Activated CD4-positive, alpha-beta T cell treated with anti-CD3 and anti-CD28 coated beads, Interleukin-2, amount 10 ng/mL, durations not matched to agents 7 days and 5 days (primary cell): ENCODE measurements at regions not wholly inside any gene's neighbourhood (a gene's known extent, or its start where the extent isn't known, plus 50 kb on each side); places are given as distances from the start of the nearest gene placed in this dataset.

ENCODE experiments used
- CTCF ChIA-PET: fragments of 350-600 bp; sonication (Branson Sonifier 250); formaldehyde crosslinking; loops from one replicate; lab custom pipeline; 2021; ENCODE audit warnings: antibody characterized with exemption; lab: Charles Lee
- POLR2A ChIA-PET: fragments of 350-600 bp; sonication (Branson Sonifier 250); formaldehyde crosslinking; loops from one replicate; lab custom pipeline; 2021; ENCODE audit warnings: antibody characterized with exemption; lab: Charles Lee
- DNase-seq: peaks from one replicate; pipeline ENCODE4 v3.0.0-alpha.2; 2020
- H3K27ac Mint-ChIP-seq: one replicate; pipeline ENCODE4 v1.8.0; 2021; ENCODE audit warnings: mild to moderate bottlenecking, moderate library complexity, mixed read lengths
- H3K27me3 Mint-ChIP-seq: one replicate; pipeline ENCODE4 v1.8.0; 2021; ENCODE audit warnings: mixed read lengths
- H3K36me3 Mint-ChIP-seq: one replicate; pipeline ENCODE4 v1.8.0; 2021; ENCODE audit warnings: low read depth, mixed read lengths
- H3K4me1 Mint-ChIP-seq: one replicate; pipeline ENCODE4 v1.8.0; 2021; ENCODE audit warnings: mixed read lengths
- H3K4me3 Mint-ChIP-seq: one replicate; pipeline ENCODE4 v1.8.0; 2021; ENCODE audit warnings: mild to moderate bottlenecking, moderate library complexity, mixed read lengths
- H3K9me3 Mint-ChIP-seq: one replicate; pipeline ENCODE4 v1.8.0; 2021; ENCODE audit warnings: mixed read lengths

GRCh38 chr12:127245009-127245408, 1022.0 kb upstream of the TMEM132C start:
- ChIA-PET POLR2A (no interaction called here), CTCF (interaction anchor here (0.9 kb wide), 1 partner anchor 35 kb away, joined by 3 read pairs; no protein-coding TSS in a partner anchor)
- no peak overlapping the region for H3K27ac Mint-ChIP-seq
- H3K4me3 Mint-ChIP-seq, result no peak overlapping the region
- no peaks in the 10 kb centered on the region for H3K4me1 Mint-ChIP-seq
- no peak for DNase-seq
- no peaks in the 10 kb centered on the region for H3K36me3 Mint-ChIP-seq
- no peaks in the 10 kb centered on the region for H3K27me3 Mint-ChIP-seq
- H3K9me3 Mint-ChIP-seq, result no peaks in the 10 kb centered on the region

DNA sequence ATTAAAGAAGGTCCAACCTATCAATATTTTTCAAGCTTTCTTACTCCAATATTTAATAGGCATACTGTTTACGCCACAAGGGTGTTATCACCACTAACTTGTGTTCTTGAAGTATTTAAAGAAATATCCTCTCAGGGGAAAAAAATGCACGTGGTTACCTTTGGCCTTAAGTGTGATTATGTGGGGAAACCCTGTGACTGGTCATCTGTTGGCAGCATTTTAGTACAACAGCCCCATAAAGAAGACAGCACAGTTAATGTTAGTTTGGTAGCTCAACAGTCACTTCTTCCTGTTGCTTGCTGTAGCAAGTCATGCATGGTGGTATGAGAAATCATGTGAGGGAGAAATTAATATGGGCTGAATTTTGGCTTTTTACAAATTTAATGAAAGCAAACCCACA, 1021.5 kb upstream of the TMEM132C start:
- H3K27ac Mint-ChIP-seq, result no peak overlapping the region
- H3K36me3 Mint-ChIP-seq, result no peaks in the 10 kb centered on the region
- no peak overlapping the region for H3K4me3 Mint-ChIP-seq
- ChIA-PET POLR2A (no interaction called here), CTCF (no interaction called here)
- H3K9me3 Mint-ChIP-seq, result no peaks in the 10 kb centered on the region
- no peaks in the 10 kb centered on the region for H3K4me1 Mint-ChIP-seq
- no peak for DNase-seq
- no peaks in the 10 kb centered on the region for H3K27me3 Mint-ChIP-seq

DNA sequence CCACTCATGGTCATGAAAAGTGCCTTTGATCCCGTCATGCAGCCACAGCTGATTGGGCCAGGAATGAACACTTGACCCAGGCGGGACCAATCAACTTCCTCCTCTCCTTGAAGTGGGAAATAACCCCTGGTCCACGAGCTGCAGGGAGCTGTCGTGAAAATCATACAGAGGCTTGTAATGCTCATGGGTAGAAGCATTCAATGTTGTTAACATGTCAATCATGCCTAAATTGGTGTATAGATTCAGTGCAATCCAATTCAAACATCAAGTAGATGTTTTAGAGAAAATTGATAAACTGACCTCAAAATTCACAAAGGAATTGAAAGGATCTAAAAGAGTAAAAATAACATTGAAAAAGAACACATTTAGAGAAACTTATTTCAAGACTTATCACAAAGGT, 1019.0 kb upstream of the TMEM132C start:
- CTCF ChIA-PET, result no interaction called here
- no peaks in the 10 kb centered on the region for H3K4me1 Mint-ChIP-seq
- POLR2A ChIA-PET, result no interaction called here
- H3K9me3 Mint-ChIP-seq, result no peaks in the 10 kb centered on the region
- H3K27me3 Mint-ChIP-seq, result no peaks in the 10 kb centered on the region
- H3K4me3 Mint-ChIP-seq, result no peak overlapping the region
- DNase-seq, result no peak
- no peaks in the 10 kb centered on the region for H3K36me3 Mint-ChIP-seq
- no peak overlapping the region for H3K27ac Mint-ChIP-seq

- Mint-ChIP-seq H3K27ac (no peak overlapping the region), H3K27me3 (no peaks in the 10 kb centered on the region), H3K9me3 (no peaks in the 10 kb centered on the region), H3K4me3 (no peak overlapping the region), H3K4me1 (no peaks in the 10 kb centered on the region), H3K36me3 (no peaks in the 10 kb centered on the region)
- ChIA-PET POLR2A (no interaction called here), CTCF (no interaction called here)
- no peak for DNase-seq
These were observed 1017.5 kb upstream of the TMEM132C start for GRCh38 chr12:127249428-127249827.

- Mint-ChIP-seq H3K4me1 (no peaks in the 10 kb centered on the region), H3K9me3 (no peaks in the 10 kb centered on the region), H3K27me3 (no peaks in the 10 kb centered on the region), H3K36me3 (no peaks in the 10 kb centered on the region), H3K27ac (no peak overlapping the region), H3K4me3 (no peak overlapping the region)
- no peak for DNase-seq
- POLR2A ChIA-PET, result interaction anchor here (0.6 kb wide), 1 partner anchor 227 kb away, joined by 3 read pairs; no protein-coding TSS in a partner anchor
- CTCF ChIA-PET, result no interaction called here
These were observed 1013.1 kb upstream of the TMEM132C start for GRCh38 chr12:127253797-127254327.

- Mint-ChIP-seq H3K4me1 (no peaks in the 10 kb centered on the region), H3K4me3 (no peak overlapping the region), H3K27me3 (no peaks in the 10 kb centered on the region), H3K27ac (no peak overlapping the region), H3K36me3 (no peaks in the 10 kb centered on the region), H3K9me3 (no peaks in the 10 kb centered on the region)
- no peak for DNase-seq
- ChIA-PET POLR2A (no interaction called here), CTCF (no interaction called here)
These were observed 1012.5 kb upstream of the TMEM132C start for GRCh38 chr12:127254420-127254955.

DNA sequence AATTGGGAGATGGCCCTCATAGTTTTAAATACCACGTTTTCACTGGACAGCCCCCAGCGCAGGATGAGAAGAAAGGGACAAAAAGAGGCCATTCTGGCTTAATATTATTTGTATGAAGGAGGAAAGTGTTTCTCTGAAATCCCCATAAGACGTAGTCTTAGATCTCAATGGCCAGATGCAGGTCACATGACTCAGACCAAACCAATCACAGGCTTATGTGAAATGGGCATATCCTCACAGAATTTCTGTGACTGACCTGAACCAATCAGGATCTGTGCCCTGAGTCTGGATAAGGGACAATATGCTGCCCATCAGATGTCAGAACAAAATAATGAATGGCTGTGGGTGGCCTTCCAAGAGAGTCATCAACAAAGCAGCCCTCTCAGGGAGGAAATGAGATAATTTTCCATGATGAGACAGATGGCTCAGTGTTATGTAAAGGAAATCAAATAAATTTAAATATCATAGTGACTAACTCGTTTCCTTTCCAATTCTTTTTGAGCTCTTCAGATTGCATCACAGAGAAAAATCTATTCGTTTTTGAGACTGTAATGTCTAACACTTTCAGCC, 1009.5 kb upstream of the TMEM132C start:
- H3K27ac Mint-ChIP-seq, result no peak overlapping the region
- H3K27me3 Mint-ChIP-seq, result no peaks in the 10 kb centered on the region
- CTCF ChIA-PET, result no interaction called here
- POLR2A ChIA-PET, result no interaction called here
- H3K4me1 Mint-ChIP-seq, result no peaks in the 10 kb centered on the region
- no peak for DNase-seq
- H3K9me3 Mint-ChIP-seq, result no peaks in the 10 kb centered on the region
- no peaks in the 10 kb centered on the region for H3K36me3 Mint-ChIP-seq
- H3K4me3 Mint-ChIP-seq, result no peak overlapping the region

GRCh38 chr12:127260531-127260930, 1006.4 kb upstream of the TMEM132C start:
- Mint-ChIP-seq H3K27ac (no peak overlapping the region), H3K4me1 (no peaks in the 10 kb centered on the region), H3K27me3 (no peaks in the 10 kb centered on the region), H3K4me3 (no peak overlapping the region), H3K36me3 (no peaks in the 10 kb centered on the region), H3K9me3 (no peaks in the 10 kb centered on the region)
- ChIA-PET POLR2A (no interaction called here), CTCF (no interaction called here)
- no peak for DNase-seq

DNA sequence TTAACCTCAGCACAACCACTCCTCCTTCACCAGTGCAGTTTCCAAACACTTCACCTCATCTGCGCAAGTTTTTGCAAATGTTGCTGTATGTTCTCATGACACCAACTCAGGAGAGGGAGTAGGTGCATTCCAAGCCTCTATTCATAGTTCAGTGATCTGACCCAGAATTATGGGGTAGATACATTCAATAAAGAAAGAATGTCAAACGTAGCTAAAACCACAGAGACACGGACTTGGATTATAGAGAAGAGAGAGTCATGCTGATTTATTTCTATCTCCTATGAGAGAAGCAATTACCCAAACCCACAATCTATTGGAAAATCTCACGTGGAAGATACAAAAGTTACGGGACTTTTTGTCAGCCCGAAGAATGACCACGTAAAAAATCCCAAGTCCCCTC, 1006.0 kb upstream of the TMEM132C start:
- no peaks in the 10 kb centered on the region for H3K36me3 Mint-ChIP-seq
- CTCF ChIA-PET, result no interaction called here

DNA sequence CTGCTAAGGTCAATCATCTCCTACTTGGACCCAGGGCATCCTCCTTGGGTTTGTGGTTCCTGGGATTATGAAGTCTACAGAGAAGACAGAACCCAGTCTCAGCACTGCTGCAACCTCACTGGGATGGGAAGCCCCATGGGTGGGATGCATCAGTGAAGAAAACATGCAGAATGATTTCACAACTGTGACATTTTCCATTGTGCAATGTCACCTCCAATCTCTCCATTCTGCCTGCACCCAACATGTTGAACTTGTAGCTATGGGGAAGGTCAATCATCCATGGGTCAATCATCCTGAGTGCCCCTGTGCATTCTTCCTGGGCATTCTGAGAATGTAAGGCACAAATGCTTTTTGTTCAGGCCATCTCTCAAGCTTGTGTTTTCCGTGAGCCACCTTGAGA, 1004.4 kb upstream of the TMEM132C start:
- no peaks in the 10 kb centered on the region for H3K9me3 Mint-ChIP-seq
- ChIA-PET POLR2A (no interaction called here), CTCF (no interaction called here)
- H3K4me3 Mint-ChIP-seq, result no peak overlapping the region
- no peak for DNase-seq
- H3K27ac Mint-ChIP-seq, result no peak overlapping the region
- no peaks in the 10 kb centered on the region for H3K36me3 Mint-ChIP-seq
- no peaks in the 10 kb centered on the region for H3K4me1 Mint-ChIP-seq
- no peaks in the 10 kb centered on the region for H3K27me3 Mint-ChIP-seq

More for the DNA sequence above, 1006.0 kb upstream of the TMEM132C start:
- no peak overlapping the region for H3K27ac Mint-ChIP-seq
- H3K4me3 Mint-ChIP-seq, result no peak overlapping the region
- no peaks in the 10 kb centered on the region for H3K9me3 Mint-ChIP-seq
- no peaks in the 10 kb centered on the region for H3K4me1 Mint-ChIP-seq
- H3K27me3 Mint-ChIP-seq, result no peaks in the 10 kb centered on the region
- no peak for DNase-seq
- POLR2A ChIA-PET, result no interaction called here

DNA sequence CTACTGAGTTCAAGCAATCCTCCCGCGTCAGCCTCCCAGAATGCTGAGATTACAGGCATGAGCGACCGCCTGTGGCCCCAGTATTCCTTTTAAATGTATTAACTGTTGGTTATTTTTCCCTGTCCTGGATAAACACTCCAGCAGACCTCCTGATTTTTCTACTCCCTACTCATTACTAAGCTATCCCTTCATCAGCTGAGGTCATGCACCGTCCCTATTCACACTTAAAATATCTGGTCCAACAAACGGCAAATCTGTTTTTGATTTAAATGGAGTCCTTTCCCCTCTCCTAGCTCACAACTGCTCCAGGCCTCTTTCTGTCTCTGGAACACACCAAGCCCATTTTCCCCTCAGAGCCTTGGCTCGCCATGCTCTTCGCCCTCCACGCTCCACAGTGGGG, 1003.3 kb upstream of the TMEM132C start:
- Mint-ChIP-seq H3K4me3 (no peak overlapping the region), H3K36me3 (no peaks in the 10 kb centered on the region), H3K4me1 (no peaks in the 10 kb centered on the region), H3K9me3 (no peaks in the 10 kb centered on the region), H3K27ac (no peak overlapping the region), H3K27me3 (no peaks in the 10 kb centered on the region)
- DNase-seq, result no peak
- ChIA-PET POLR2A (interaction anchor here (0.6 kb wide), 1 partner anchor 298 kb away, joined by 3 read pairs; no protein-coding TSS in a partner anchor), CTCF (no interaction called here)

GRCh38 chr12:127267128-127267527, 999.8 kb upstream of the TMEM132C start:
- H3K4me1 Mint-ChIP-seq, result no peaks in the 10 kb centered on the region
- H3K9me3 Mint-ChIP-seq, result no peaks in the 10 kb centered on the region
- ChIA-PET POLR2A (no interaction called here), CTCF (interaction anchor here (0.6 kb wide), 1 partner anchor 37 kb away, joined by 4 read pairs; no protein-coding TSS in a partner anchor)
- DNase-seq, result no peak
- no peak overlapping the region for H3K4me3 Mint-ChIP-seq
- no peak overlapping the region for H3K27ac Mint-ChIP-seq
- no peaks in the 10 kb centered on the region for H3K27me3 Mint-ChIP-seq
- no peaks in the 10 kb centered on the region for H3K36me3 Mint-ChIP-seq

GRCh38 chr12:127268213-127268612, 998.8 kb upstream of the TMEM132C start:
- Mint-ChIP-seq H3K36me3 (no peaks in the 10 kb centered on the region), H3K27ac (no peak overlapping the region), H3K9me3 (no peaks in the 10 kb centered on the region), H3K4me3 (no peak overlapping the region), H3K27me3 (no peaks in the 10 kb centered on the region), H3K4me1 (no peaks in the 10 kb centered on the region)
- ChIA-PET POLR2A (no interaction called here), CTCF (interaction anchor here (1.1 kb wide), 1 partner anchor 12 kb away, joined by 3 read pairs; no protein-coding TSS in a partner anchor)
- DNase-seq, result no peak
